ENCODE measurements at regions not wholly inside any gene's neighbourhood (a gene's known extent, or its start where the extent isn't known, plus 50 kb on each side); places are given as distances from the start of the nearest gene placed in this dataset.
"Not testable (repeated sequence)": the region's sequence is repeated elsewhere in the genome, so short reads cannot be mapped to it uniquely, and the experiment has no call there.

- FAIRE-seq: no peak
Measured at GRCh38 chr11:49316180-49316579, 107.8 kb upstream of the FOLH1 start.

DNA sequence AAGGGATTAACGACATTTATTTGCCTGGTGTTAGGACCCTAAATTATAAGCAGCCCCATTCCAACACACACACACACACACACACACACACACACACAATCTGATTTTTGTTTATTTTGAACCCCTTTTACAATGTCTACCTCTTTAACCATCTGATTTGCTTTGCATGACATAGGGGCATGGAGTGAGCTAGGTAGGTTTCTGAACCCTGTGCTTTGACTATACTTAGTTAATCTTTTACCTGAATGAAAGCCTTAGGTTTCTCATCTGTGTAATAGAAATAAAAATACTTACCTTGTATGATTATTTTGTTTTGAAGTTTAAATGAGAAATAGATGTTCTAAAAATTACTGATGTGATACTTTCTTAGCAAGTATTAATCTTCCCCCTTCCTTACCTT is 94.7 kb upstream of the FOLH1 start:
- FAIRE-seq: no peak

- FAIRE-seq: no peak
Measured at GRCh38 chr11:49302360-49302759, 94.0 kb upstream of the FOLH1 start.

DNA sequence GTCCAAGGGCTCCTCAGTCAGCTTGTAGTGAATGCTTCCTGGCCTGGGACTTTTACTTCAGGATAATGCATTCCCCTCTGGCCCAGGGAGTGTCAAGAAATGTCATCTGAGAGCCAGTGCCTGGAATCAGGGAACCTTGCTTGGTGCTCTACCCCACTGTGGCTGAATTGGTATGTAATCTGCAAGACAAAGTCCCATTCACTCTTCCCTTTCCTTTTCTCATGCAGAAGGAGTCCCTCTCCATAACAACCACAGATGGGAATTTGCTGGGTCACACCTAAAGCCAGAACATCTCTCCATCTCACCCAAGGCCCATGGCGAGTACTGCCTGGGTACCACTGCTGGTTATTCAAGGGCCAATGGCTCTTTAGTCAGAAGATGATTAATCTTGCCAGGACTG is 89.6 kb upstream of the FOLH1 start:
- not testable (repeated sequence) for FAIRE-seq

DNA sequence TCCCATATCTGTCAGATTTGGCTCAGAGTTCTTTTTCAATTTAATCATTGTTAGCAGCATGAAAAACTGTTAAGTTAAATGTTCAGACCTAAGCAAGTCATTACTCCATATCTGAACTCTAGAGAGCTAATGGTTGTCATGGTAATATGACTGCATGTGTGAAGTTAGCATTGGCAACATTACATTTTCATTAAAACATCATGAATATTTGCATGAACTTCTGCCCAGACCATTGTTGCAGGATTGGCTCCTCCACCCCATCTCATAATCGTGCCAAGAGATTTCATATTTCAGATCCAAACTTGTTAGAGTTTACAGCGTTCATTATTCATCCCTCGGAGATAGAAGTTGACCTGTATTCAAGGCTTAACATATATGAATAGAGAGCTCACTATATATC is 75.5 kb upstream of the FOLH1 start:
- peak; percentile 18 for FAIRE-seq

GRCh38 chr11:49283282-49283681 is 74.9 kb upstream of the FOLH1 start:
- not testable (repeated sequence) for FAIRE-seq

GRCh38 chr11:49282125-49282524 is 73.7 kb upstream of the FOLH1 start:
- FAIRE-seq: not testable (repeated sequence)

DNA sequence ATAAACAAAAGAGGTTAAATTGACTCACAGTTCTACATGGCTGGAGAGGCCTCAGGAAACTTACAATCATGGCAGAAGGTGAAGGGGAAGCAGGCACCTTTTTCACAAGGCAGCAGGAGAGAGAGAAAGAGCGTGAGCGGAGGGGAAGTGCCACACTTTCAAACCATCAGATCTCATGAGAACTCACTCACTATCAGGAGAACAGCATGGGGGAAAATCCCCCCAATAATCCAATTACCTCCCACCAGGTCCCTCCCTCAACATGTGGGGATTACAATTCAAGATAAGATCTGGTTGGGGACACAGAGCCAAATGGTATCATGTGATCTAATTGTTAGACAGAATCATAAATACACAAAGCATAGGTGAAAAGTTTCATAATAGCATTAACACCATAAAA is 69.5 kb upstream of the FOLH1 start:
- not testable (repeated sequence) for FAIRE-seq

Data from endometrium (tissue), 2 donors.